Tibial artery (tissue), 4 donors: ENCODE measurements at regions not wholly inside any gene's neighbourhood (a gene's known extent, or its start where the extent isn't known, plus 50 kb on each side); places are given as distances from the start of the nearest gene placed in this dataset.

ENCODE experiments used
- DNase-seq, 2 donors: peaks; one replicate each; pipeline ENCODE4 v3.0.0-alpha.2; 2019
- H3K27ac ChIP-seq, 2 donors: fragments of 200-600 bp; sonication (generic) in 1 of 2; 1 replicate in 1 of 2; 2 replicates in 1 of 2; pipeline ENCODE4 v1.5.1; 2018 to 2019; ENCODE audit warnings: mild to moderate bottlenecking in 1 of 2
- H3K27me3 ChIP-seq, 2 donors: fragments of 200-600 bp; sonication (generic) in 1 of 2; one replicate each; pipeline versions ENCODE4 v1.5.1 to v1.6.0; 2016 to 2019
- H3K36me3 ChIP-seq, 3 donors: fragments of 200-600 bp; sonication (generic) in 2 of 3; one replicate each; pipeline ENCODE4 v1.5.1; 2016 to 2019; ENCODE audit warnings: mild to moderate bottlenecking in 2 of 3
- H3K4me1 ChIP-seq, 4 donors: fragments of 200-600 bp; sonication (generic) in 2 of 4; 1 replicate in 3 of 4; 2 replicates in 1 of 4; pipeline ENCODE4 v1.5.1; 2016 to 2019
- H3K4me3 ChIP-seq, 2 donors: fragments of 200-600 bp; sonication (generic) in 1 of 2; 1 replicate in 1 of 2; 2 replicates in 1 of 2; pipeline ENCODE4 v1.5.1; 2018 to 2019; ENCODE audit warnings: mild to moderate bottlenecking in 2 of 2
- H3K9me3 ChIP-seq, 3 donors: fragments of 200-600 bp; sonication (generic) in 1 of 3; one replicate each; pipeline ENCODE4 v1.5.1; 2016 to 2019
- CTCF ChIP-seq, 2 experiments: fragments of 200-600 bp in 1 of 2; fragments of 450-650 bp in 1 of 2; IDR thresholded peaks; one replicate each; pipeline ENCODE4 v1.5.1; 2017 to 2019; ENCODE audit warnings: antibody characterized with exemption in 2 of 2, mild to moderate bottlenecking in 1 of 2, moderate library complexity in 1 of 2
- intact Hi-C: fragments of 100-400 bp; cut with DNase I; formaldehyde crosslinking; loops from one replicate; pipeline ENCODE4 v1.15.0; 2023; ENCODE audit warnings: low total_unique reads

- peaks cover 0 to 7% of the 10 kb centered on the region in 2 donors for H3K27me3 ChIP-seq
- intact Hi-C loops = no loop called here
- no peak for DNase-seq
- H3K4me1 ChIP-seq = no peaks in the 10 kb centered on the region
- peaks cover 0 to 28% (median 16%) of the 10 kb centered on the region in 3 donors for H3K9me3 ChIP-seq
- no peak overlapping the region for H3K4me3 ChIP-seq
- H3K27ac ChIP-seq = no peak overlapping the region
- H3K36me3 ChIP-seq = no peaks in the 10 kb centered on the region
- no peak for TF ChIP-seq CTCF (IDR thresholded peaks at IDR 0.05)
Measured at GRCh38 chr12:113622410-113622809, 150.7 kb upstream of the LHX5 start.

GRCh38 chr12:113620437-113620976, 148.8 kb upstream of the LHX5 start:
- TF ChIP-seq CTCF (IDR thresholded peaks at IDR 0.05) = no peak
- Histone ChIP-seq H3K4me3 (no peak overlapping the region), H3K4me1 (no peaks in the 10 kb centered on the region), H3K36me3 (no peaks in the 10 kb centered on the region), H3K9me3 (peaks cover 0 to 15% (median 7%) of the 10 kb centered on the region in 3 donors), H3K27ac (no peak overlapping the region), H3K27me3 (peaks cover 0 to 13% of the 10 kb centered on the region in 2 donors)
- intact Hi-C loops = no loop called here
- no peak for DNase-seq

- intact Hi-C loops = no loop called here
- peaks cover 0 to 2% (median 0%) of the 10 kb centered on the region in 3 donors for H3K9me3 ChIP-seq
- no peaks in the 10 kb centered on the region for H3K36me3 ChIP-seq
- H3K27me3 ChIP-seq = peaks cover 0 to 15% of the 10 kb centered on the region in 2 donors
- DNase-seq = no peak
- no peak overlapping the region for H3K27ac ChIP-seq
- TF ChIP-seq CTCF (IDR thresholded peaks at IDR 0.05) = no peak
- no peak overlapping the region for H3K4me3 ChIP-seq
- no peaks in the 10 kb centered on the region for H3K4me1 ChIP-seq
Measured at GRCh38 chr12:113619202-113619601, 147.5 kb upstream of the LHX5 start.

DNA sequence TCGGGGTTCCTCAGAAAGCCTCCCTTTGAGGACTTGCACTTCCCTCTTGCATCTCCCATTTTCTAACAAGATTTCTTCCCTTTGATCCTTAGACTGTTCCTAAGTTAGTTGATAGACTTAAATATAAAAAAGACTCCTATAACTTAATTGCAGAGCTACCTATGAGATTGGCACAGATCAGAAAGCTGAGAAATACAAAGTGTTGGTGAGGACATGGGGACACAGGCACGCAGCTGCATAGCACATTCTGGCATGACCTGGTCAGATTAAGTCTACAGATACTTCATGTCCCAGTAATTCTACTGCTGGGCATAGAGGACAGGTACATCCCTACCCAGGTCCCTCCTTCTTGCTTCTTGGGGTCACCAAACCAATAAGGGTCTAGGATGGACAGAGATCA, 141.7 kb upstream of the LHX5 start:
- Histone ChIP-seq H3K36me3 (no peaks in the 10 kb centered on the region), H3K4me3 (no peak overlapping the region), H3K9me3 (no peaks in the 10 kb centered on the region), H3K27ac (no peak overlapping the region), H3K27me3 (peaks cover 0 to 53% of the 10 kb centered on the region in 2 donors), H3K4me1 (no peaks in the 10 kb centered on the region)
- no peak for DNase-seq
- intact Hi-C loops = no loop called here
- TF ChIP-seq CTCF (IDR thresholded peaks at IDR 0.05) = no peak

DNA sequence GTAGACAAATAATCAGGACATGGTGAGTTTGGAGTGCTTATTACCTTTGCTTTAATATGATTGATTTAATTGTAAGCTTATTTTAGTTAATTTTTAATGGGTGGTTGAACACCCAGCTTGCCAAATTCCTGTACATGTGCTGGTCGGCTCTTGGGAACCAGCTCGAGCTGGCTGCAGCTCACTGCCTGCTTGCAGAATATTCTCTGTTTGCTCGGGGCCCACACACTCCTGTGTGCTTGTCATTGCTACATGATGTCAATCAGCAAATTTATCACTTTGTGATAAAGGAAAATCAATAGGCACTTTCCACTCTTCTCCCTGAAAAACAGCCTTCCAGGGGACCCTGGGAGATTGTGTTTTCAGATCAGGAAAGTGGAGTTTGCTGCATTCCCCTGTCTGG, 141.1 kb upstream of the LHX5 start:
- DNase-seq = no peak

More for the DNA sequence above, 141.1 kb upstream of the LHX5 start:
- no peaks in the 10 kb centered on the region for H3K36me3 ChIP-seq
- H3K27me3 ChIP-seq = peaks cover 0 to 54% of the 10 kb centered on the region in 2 donors
- intact Hi-C loops = no loop called here
- no peak overlapping the region for H3K4me3 ChIP-seq
- no peak for TF ChIP-seq CTCF (IDR thresholded peaks at IDR 0.05)
- no peaks in the 10 kb centered on the region for H3K9me3 ChIP-seq
- no peaks in the 10 kb centered on the region for H3K4me1 ChIP-seq
- no peak overlapping the region for H3K27ac ChIP-seq
